ENCODE measurements at regions not wholly inside any gene's neighbourhood (a gene's known extent, or its start where the extent isn't known, plus 50 kb on each side); places are given as distances from the start of the nearest gene placed in this dataset.
"Not testable (repeated sequence)": the region's sequence is repeated elsewhere in the genome, so short reads cannot be mapped to it uniquely, and the experiment has no call there.

DNA sequence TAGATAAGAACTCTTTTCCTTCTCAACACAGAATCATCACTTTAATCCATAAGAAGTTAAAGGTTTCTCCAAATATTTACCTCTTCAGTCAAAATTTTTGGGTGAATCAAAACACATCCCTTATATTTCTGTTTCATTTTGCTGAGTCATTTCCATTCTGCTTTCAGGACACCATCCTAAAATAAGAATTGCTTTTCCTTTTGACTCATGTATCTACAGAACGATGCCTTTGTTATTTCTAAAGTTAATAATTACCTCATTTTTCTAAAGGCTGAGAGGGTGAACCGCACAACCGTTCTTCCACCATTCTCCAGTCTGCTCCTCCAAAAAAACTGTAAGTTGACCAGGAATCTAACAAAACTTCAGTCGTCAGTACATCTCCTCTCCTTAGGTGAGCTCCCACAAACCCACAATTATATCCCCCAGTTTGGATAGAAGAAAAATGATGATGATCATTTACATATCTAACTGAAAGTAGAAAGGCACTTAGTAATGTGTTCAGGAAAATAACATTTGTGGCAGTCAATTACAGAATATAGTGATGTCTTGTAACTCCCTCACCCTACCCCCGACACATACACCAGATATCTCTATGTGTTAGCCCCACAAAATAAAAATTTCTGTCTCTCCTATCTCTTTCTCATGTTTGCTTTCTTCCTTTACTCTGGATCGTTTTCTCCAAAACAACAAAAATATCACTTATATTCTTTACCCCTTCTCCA is 162.5 kb downstream of the RAD51AP2 start:
- no peaks in the 10 kb centered on the region for H3K36me3 ChIP-seq (ENCODE audit: insufficient read depth, low read length)
- no peak overlapping the region for H3K4me3 ChIP-seq (ENCODE audit: low read length)
- H3K9me2 ChIP-seq (replicated peaks; ENCODE audit: insufficient read depth, low read length): no peaks in the 10 kb centered on the region
- H2AFZ ChIP-seq (ENCODE audit: low read length): no peak overlapping the region
- no peaks in the 10 kb centered on the region for H3K27me3 ChIP-seq (ENCODE audit: low read length)
- no peak overlapping the region for H3K4me2 ChIP-seq (ENCODE audit: low read depth, low read length, poor library complexity, severe bottlenecking)
- DNase-seq: no peak
- H4K20me1 ChIP-seq (ENCODE audit: insufficient read depth, low read depth, low read length): no peaks in the 10 kb centered on the region
- no peaks in the 10 kb centered on the region for H3K4me1 ChIP-seq (ENCODE audit: low read length)
- H3K9me3 ChIP-seq (ENCODE audit: low read length): no peaks in the 10 kb centered on the region
- no peak overlapping the region for H3K27ac ChIP-seq (ENCODE audit: low read length)
- H3K9ac ChIP-seq (ENCODE audit: low read length): no peak overlapping the region
- no peaks in the 10 kb centered on the region for H3K79me2 ChIP-seq (ENCODE audit: low read length)

DNA sequence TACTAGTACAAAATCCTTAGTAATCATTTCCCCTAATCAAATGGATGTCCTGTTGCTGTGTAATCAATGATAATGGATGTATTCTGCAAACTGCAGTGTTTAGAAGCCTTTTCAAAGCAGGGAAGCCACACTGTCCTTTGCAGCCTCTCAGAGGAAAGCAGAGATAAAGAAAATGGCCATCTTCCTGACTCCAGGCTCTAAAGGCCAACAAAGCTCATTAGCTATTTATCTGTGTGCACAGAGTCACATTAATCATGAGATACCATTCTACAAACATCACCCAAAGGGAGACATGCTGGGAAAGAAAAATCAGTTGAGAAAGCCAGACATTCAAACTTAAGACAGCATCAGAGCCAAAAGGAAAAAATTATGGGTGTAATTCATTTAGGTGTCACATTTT is 165.0 kb downstream of the RAD51AP2 start:
- Histone ChIP-seq H3K27ac (ENCODE audit: low read length) (no peak overlapping the region), H3K4me2 (ENCODE audit: low read depth, low read length, poor library complexity, severe bottlenecking) (no peak overlapping the region), H3K9ac (ENCODE audit: low read length) (no peak overlapping the region), H4K20me1 (ENCODE audit: insufficient read depth, low read depth, low read length) (no peaks in the 10 kb centered on the region), H3K36me3 (ENCODE audit: insufficient read depth, low read length) (no peaks in the 10 kb centered on the region), H3K9me2 (replicated peaks; ENCODE audit: insufficient read depth, low read length) (no peaks in the 10 kb centered on the region), H3K9me3 (ENCODE audit: low read length) (no peaks in the 10 kb centered on the region), H2AFZ (ENCODE audit: low read length) (no peak overlapping the region), H3K79me2 (ENCODE audit: low read length) (no peaks in the 10 kb centered on the region), H3K4me1 (ENCODE audit: low read length) (no peaks in the 10 kb centered on the region), H3K4me3 (ENCODE audit: low read length) (no peak overlapping the region), H3K27me3 (ENCODE audit: low read length) (no peaks in the 10 kb centered on the region)
- no peak for DNase-seq

- H3K9me2 ChIP-seq (replicated peaks; ENCODE audit: insufficient read depth, low read length); H3K9ac ChIP-seq (ENCODE audit: low read length); H3K79me2 ChIP-seq (ENCODE audit: low read length); DNase-seq; H4K20me1 ChIP-seq (ENCODE audit: insufficient read depth, low read depth, low read length); H3K27ac ChIP-seq (ENCODE audit: low read length); H3K36me3 ChIP-seq (ENCODE audit: insufficient read depth, low read length); H3K4me2 ChIP-seq (ENCODE audit: low read depth, low read length, poor library complexity, severe bottlenecking); H3K9me3 ChIP-seq (ENCODE audit: low read length); H3K4me1 ChIP-seq (ENCODE audit: low read length); H2AFZ ChIP-seq (ENCODE audit: low read length); H3K4me3 ChIP-seq (ENCODE audit: low read length); H3K27me3 ChIP-seq (ENCODE audit: low read length): not testable (repeated sequence)
These were observed 175.5 kb downstream of the RAD51AP2 start for GRCh38 chr2:17342692-17343091.

DNA sequence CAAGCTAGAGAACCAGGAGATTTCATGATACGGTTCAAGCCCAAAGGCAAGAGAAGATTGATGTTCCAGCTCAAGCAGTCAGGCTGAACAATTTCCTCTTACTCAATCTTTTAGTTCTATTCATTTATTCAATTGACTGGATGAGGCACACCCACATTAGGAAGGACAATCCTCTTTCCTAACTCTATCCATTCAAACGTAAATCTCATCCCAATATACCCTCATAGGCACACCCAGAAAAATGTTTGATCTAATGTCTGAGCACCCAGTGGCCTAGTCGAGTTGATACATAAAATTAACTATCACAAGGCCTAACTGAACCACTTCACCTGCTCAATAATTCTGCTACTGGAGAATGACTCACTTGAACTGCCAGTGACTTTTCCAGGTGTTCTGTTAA is 180.7 kb downstream of the RAD51AP2 start:
- Histone ChIP-seq H3K4me1 (ENCODE audit: low read length) (no peaks in the 10 kb centered on the region), H3K9me3 (ENCODE audit: low read length) (no peaks in the 10 kb centered on the region), H3K27ac (ENCODE audit: low read length) (no peak overlapping the region), H3K9me2 (replicated peaks; ENCODE audit: insufficient read depth, low read length) (no peaks in the 10 kb centered on the region), H4K20me1 (ENCODE audit: insufficient read depth, low read depth, low read length) (no peaks in the 10 kb centered on the region), H3K9ac (ENCODE audit: low read length) (no peak overlapping the region), H3K36me3 (ENCODE audit: insufficient read depth, low read length) (no peaks in the 10 kb centered on the region), H3K4me3 (ENCODE audit: low read length) (no peak overlapping the region), H3K4me2 (ENCODE audit: low read depth, low read length, poor library complexity, severe bottlenecking) (no peak overlapping the region), H3K27me3 (ENCODE audit: low read length) (no peaks in the 10 kb centered on the region), H3K79me2 (ENCODE audit: low read length) (no peaks in the 10 kb centered on the region), H2AFZ (ENCODE audit: low read length) (no peak overlapping the region)
- no peak for DNase-seq

GRCh38 chr2:17336458-17336857 is 181.8 kb downstream of the RAD51AP2 start:
- Histone ChIP-seq H4K20me1 (ENCODE audit: insufficient read depth, low read depth, low read length) (no peaks in the 10 kb centered on the region), H3K79me2 (ENCODE audit: low read length) (no peaks in the 10 kb centered on the region), H3K4me1 (ENCODE audit: low read length) (no peaks in the 10 kb centered on the region), H3K27me3 (ENCODE audit: low read length) (no peaks in the 10 kb centered on the region), H3K4me3 (ENCODE audit: low read length) (no peak overlapping the region), H3K9me3 (ENCODE audit: low read length) (no peaks in the 10 kb centered on the region), H2AFZ (ENCODE audit: low read length) (no peak overlapping the region), H3K9me2 (replicated peaks; ENCODE audit: insufficient read depth, low read length) (no peaks in the 10 kb centered on the region), H3K9ac (ENCODE audit: low read length) (no peak overlapping the region), H3K36me3 (ENCODE audit: insufficient read depth, low read length) (no peaks in the 10 kb centered on the region), H3K4me2 (ENCODE audit: low read depth, low read length, poor library complexity, severe bottlenecking) (no peak overlapping the region), H3K27ac (ENCODE audit: low read length) (no peak overlapping the region)
- no peak for DNase-seq

DNA sequence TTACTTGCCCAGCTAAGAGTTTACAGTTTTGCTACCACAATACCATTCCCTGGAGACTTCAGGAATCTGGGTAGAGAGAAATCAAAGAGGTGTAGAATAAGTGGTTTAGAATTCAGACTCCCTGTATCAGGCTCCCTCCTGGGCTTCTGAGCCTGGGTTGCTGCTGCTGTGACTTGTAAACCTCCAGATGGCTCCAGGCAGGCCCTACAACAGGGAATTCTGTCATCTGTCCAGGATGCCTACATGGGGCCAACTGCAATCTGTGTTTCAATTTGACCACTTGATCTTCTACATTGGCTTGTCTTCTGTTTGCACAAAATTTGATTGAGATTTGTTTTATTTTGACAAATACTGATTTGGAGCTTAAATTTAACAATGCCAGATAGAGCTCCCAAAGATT is 183.9 kb downstream of the RAD51AP2 start:
- Histone ChIP-seq H3K4me2 (ENCODE audit: low read depth, low read length, poor library complexity, severe bottlenecking) (no peak overlapping the region), H3K79me2 (ENCODE audit: low read length) (no peaks in the 10 kb centered on the region), H3K27me3 (ENCODE audit: low read length) (no peaks in the 10 kb centered on the region), H3K9me3 (ENCODE audit: low read length) (no peaks in the 10 kb centered on the region), H3K4me3 (ENCODE audit: low read length) (no peak overlapping the region), H2AFZ (ENCODE audit: low read length) (no peak overlapping the region), H4K20me1 (ENCODE audit: insufficient read depth, low read depth, low read length) (no peaks in the 10 kb centered on the region), H3K4me1 (ENCODE audit: low read length) (no peaks in the 10 kb centered on the region), H3K27ac (ENCODE audit: low read length) (no peak overlapping the region), H3K9ac (ENCODE audit: low read length) (no peak overlapping the region), H3K9me2 (replicated peaks; ENCODE audit: insufficient read depth, low read length) (no peaks in the 10 kb centered on the region), H3K36me3 (ENCODE audit: insufficient read depth, low read length) (no peaks in the 10 kb centered on the region)
- DNase-seq: no peak

- no peak overlapping the region for H3K4me2 ChIP-seq (ENCODE audit: low read depth, low read length, poor library complexity, severe bottlenecking)
- H3K27me3 ChIP-seq (ENCODE audit: low read length): no peaks in the 10 kb centered on the region
- no peaks in the 10 kb centered on the region for H3K9me3 ChIP-seq (ENCODE audit: low read length)
- no peaks in the 10 kb centered on the region for H3K79me2 ChIP-seq (ENCODE audit: low read length)
- H3K36me3 ChIP-seq (ENCODE audit: insufficient read depth, low read length): no peaks in the 10 kb centered on the region
- no peak overlapping the region for H3K9ac ChIP-seq (ENCODE audit: low read length)
- H3K4me1 ChIP-seq (ENCODE audit: low read length): no peaks in the 10 kb centered on the region
- DNase-seq: no peak
- no peaks in the 10 kb centered on the region for H4K20me1 ChIP-seq (ENCODE audit: insufficient read depth, low read depth, low read length)
- H3K27ac ChIP-seq (ENCODE audit: low read length): no peak overlapping the region
- H3K4me3 ChIP-seq (ENCODE audit: low read length): no peak overlapping the region
- no peaks in the 10 kb centered on the region for H3K9me2 ChIP-seq (replicated peaks; ENCODE audit: insufficient read depth, low read length)
- H2AFZ ChIP-seq (ENCODE audit: low read length): no peak overlapping the region
These were observed 186.6 kb downstream of the RAD51AP2 start for GRCh38 chr2:17331636-17332035.

- Histone ChIP-seq H3K27ac (ENCODE audit: low read length) (no peak overlapping the region), H3K36me3 (ENCODE audit: insufficient read depth, low read length) (no peaks in the 10 kb centered on the region), H3K4me3 (ENCODE audit: low read length) (no peak overlapping the region)
These were observed 190.1 kb downstream of the RAD51AP2 start for GRCh38 chr2:17328161-17328560.

More at GRCh38 chr2:17328161-17328560, 190.1 kb downstream of the RAD51AP2 start:
- Histone ChIP-seq H3K27me3 (ENCODE audit: low read length) (no peaks in the 10 kb centered on the region), H4K20me1 (ENCODE audit: insufficient read depth, low read depth, low read length) (0 out of 2 replicates have a peak, but pooled peaks cover 3% of the 10 kb centered on the region), H3K79me2 (ENCODE audit: low read length) (no peaks in the 10 kb centered on the region), H2AFZ (ENCODE audit: low read length) (no peak overlapping the region), H3K9me3 (ENCODE audit: low read length) (no peaks in the 10 kb centered on the region), H3K9me2 (replicated peaks; ENCODE audit: insufficient read depth, low read length) (no peaks in the 10 kb centered on the region), H3K4me2 (ENCODE audit: low read depth, low read length, poor library complexity, severe bottlenecking) (no peak overlapping the region), H3K4me1 (ENCODE audit: low read length) (no peaks in the 10 kb centered on the region), H3K9ac (ENCODE audit: low read length) (no peak overlapping the region)
- no peak for DNase-seq
